GM18508 (cell line): ENCODE measurements at regions not wholly inside any gene's neighbourhood (a gene's known extent, or its start where the extent isn't known, plus 50 kb on each side); places are given as distances from the start of the nearest gene placed in this dataset.

Experiments
- ATAC-seq: cut with Tn5 transposase; IDR thresholded peaks from one replicate; pipeline ENCODE4 v1.9.1; 2021; ENCODE audit warnings: moderate number of reproducible peaks; ENCODE audit not compliant: insufficient read depth, unreplicated experiment

GRCh38 chr2:118179445-118179844, 91.2 kb downstream of the INSIG2 start:
- no peak for ATAC-seq

- ATAC-seq = no peak
Observed at GRCh38 chr2:118177884-118178283, 89.6 kb downstream of the INSIG2 start.

GRCh38 chr2:118177318-118177717, 89.0 kb downstream of the INSIG2 start:
- no peak for ATAC-seq

- ATAC-seq = no peak
Observed at GRCh38 chr2:118176601-118177000, 88.3 kb downstream of the INSIG2 start.

- ATAC-seq = no peak
Observed at GRCh38 chr2:118171546-118171945, 83.3 kb downstream of the INSIG2 start.

- ATAC-seq = peak; percentile 76
Observed at GRCh38 chr2:118169359-118170005, 81.2 kb downstream of the INSIG2 start.

GRCh38 chr2:118168615-118169014, 80.3 kb downstream of the INSIG2 start:
- ATAC-seq = no peak

GRCh38 chr2:118167026-118167425, 78.8 kb downstream of the INSIG2 start:
- ATAC-seq = no peak

GRCh38 chr2:118166242-118166641, 78.0 kb downstream of the INSIG2 start:
- no peak for ATAC-seq

- no peak for ATAC-seq
Observed at GRCh38 chr2:118165595-118165994, 77.3 kb downstream of the INSIG2 start.
